Heart left ventricle (tissue), 13 donors: ENCODE measurements at regions not wholly inside any gene's neighbourhood (a gene's known extent, or its start where the extent isn't known, plus 50 kb on each side); places are given as distances from the start of the nearest gene placed in this dataset.

Experiments
- CTCF ChIP-seq, 12 donors: fragments of 200-600 bp; sonication (generic) in 4 of 12; IDR thresholded peaks; one replicate each; pipeline versions ENCODE4 v1.5.0 to v1.8.0; 2018 to 2022; ENCODE audit warnings: antibody characterized with exemption in 12 of 12, mild to moderate bottlenecking in 5 of 12
- POLR2A ChIP-seq, 2 donors: fragments of 450-650 bp; IDR thresholded peaks; one replicate each; pipeline ENCODE4 v1.6.1; 2017; ENCODE audit warnings: antibody characterized with exemption in 2 of 2, mild to moderate bottlenecking in 2 of 2, moderate library complexity in 2 of 2
- donor health status: ischemic (EF 13 %, LVEDD 7.1; RV severe dilation, severe dysfunction).
- donor health status: DM: no; HTN: yes; CAD: no.
- donor health status: DM: no; HTN: no; CAD: no.
- donor health status: ischemic (EF 25% LVEDD 6.9; RV normal size, moderate dysfunction).
- donor health status: ischemic (EF 25% LVEDD 5.7; RV mildly dilated, moderate dysfunction).
- donor health status: ischemic (EF 35%, LVEDD 5.7; RV mildly dilated, moderate dysfunction).
- donor health status: nonischemic (EF 11% LVEDD 7.7; RV severe dilation, severe dysfunction).
- donor health status: DM: yes; HTN: yes; CAD: no.
- donor health status: PGD.
- donor health status: ischemic (EF 29% LVEDD 5.4; RV normal size, mild dysfunction).
- donor health status: nonischemic (EF 23%, LVEDD 6.1; RV moderate dilation, normal function).

GRCh38 chr11:37612146-37612545 is 1014.1 kb upstream of the RAG2 start:
- TF ChIP-seq CTCF (IDR thresholded peaks at IDR 0.05): no peak
- no peak for TF ChIP-seq POLR2A (IDR thresholded peaks at IDR 0.05)
